Esophagus squamous epithelium (tissue), 4 donors: ENCODE measurements at regions not wholly inside any gene's neighbourhood (a gene's known extent, or its start where the extent isn't known, plus 50 kb on each side); places are given as distances from the start of the nearest gene placed in this dataset.

Source experiments
- CTCF ChIP-seq, 6 experiments: fragments of 450-650 bp in 4 of 6; fragments of 200-600 bp in 2 of 6; sonication (generic) in 2 of 6; IDR thresholded peaks; one replicate each; pipeline ENCODE4 v1.5.1; 2016 to 2019; ENCODE audit warnings: antibody characterized with exemption in 6 of 6, mild to moderate bottlenecking in 4 of 6, moderate library complexity in 4 of 6
- POLR2A ChIP-seq, 4 donors: fragments of 450-650 bp; IDR thresholded peaks; one replicate each; pipeline ENCODE4 v1.6.1; 2017; ENCODE audit warnings: antibody characterized with exemption in 4 of 4, mild to moderate bottlenecking in 4 of 4, moderate library complexity in 3 of 4

GRCh38 chr7:84637568-84638338, 443.2 kb upstream of the SEMA3A start:
- TF ChIP-seq CTCF (IDR thresholded peaks at IDR 0.05) (no peak), POLR2A (IDR thresholded peaks at IDR 0.05) (no peak)
